GM18508 (cell line): ENCODE measurements at regions not wholly inside any gene's neighbourhood (a gene's known extent, or its start where the extent isn't known, plus 50 kb on each side); places are given as distances from the start of the nearest gene placed in this dataset.

Source experiments
- ATAC-seq: cut with Tn5 transposase; IDR thresholded peaks from one replicate; pipeline ENCODE4 v1.9.1; 2021; ENCODE audit warnings: moderate number of reproducible peaks; ENCODE audit not compliant: insufficient read depth, unreplicated experiment

DNA sequence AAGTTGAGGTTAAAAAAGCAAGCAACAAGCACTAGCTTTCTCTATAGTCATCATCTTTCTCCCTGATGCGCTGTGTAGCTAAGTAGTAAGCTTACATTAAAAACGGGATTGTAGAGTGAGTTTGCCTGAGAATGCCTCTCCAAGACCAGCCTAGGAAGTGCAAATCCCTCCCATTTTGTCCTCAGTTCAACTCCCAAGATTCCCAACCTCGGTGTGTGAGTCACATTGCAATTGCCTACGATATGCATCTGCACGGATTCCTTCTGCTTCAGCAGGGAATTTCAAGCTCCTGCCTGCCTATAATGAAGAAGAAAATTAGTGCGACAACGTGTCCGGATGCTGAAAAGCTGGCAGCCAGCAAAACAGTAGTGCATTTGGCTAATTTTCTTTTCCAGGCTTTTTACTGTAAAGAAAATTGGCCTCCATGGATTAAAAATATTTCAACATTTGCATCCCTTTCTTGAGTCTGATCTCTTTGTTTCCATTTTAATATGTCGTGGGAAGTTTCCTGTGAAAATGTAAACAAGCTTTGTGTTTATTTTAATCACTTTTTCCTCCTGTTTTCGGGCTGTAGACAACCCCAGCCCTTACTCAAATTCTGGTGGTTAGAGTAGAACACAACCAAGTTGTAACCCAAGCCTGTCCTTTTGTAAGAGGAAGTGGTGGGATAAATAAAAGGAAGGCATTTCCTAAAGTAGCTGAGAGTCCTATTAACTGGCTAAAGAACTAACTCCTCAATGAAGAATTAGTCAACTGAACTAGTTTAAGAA, 58.4 kb upstream of the TET2 start:
- no peak for ATAC-seq

DNA sequence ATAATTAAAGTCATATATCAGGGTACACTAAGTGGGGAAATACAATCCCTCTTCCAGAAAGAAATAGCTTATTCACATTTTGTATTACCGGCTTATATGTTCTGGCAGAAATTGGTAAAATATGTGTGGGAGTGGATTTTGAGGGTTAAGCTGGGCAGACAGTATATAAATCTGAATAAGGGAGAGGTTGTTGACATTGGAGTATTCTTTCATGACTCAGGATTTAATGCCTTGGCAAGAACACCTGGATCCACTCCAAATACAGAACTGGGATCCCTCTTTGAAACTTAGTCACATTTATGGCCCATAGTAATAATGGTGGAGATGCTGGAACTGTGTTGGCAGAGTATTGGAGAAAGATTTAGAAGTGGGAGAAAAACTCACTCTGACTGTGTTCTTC, 54.3 kb upstream of the TET2 start:
- ATAC-seq = no peak

DNA sequence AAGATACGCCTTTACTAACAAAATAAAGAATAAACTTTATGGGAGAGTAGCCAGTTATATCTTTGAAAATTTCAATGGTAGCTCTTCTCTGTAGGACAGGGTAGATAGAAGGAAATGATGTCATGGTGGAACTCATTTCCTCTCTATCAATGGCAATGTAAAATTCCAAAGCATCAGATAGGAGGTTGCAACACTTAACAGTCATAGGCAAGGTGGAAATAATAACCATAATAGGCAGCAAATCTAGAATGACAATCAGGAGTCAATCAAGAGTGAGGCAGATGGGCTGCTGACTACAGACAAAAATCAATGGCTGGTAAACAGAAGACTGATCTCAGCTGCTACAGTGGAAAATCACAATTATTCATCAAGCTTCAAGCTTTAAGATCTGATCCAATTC, 53.9 kb upstream of the TET2 start:
- ATAC-seq = no peak

DNA sequence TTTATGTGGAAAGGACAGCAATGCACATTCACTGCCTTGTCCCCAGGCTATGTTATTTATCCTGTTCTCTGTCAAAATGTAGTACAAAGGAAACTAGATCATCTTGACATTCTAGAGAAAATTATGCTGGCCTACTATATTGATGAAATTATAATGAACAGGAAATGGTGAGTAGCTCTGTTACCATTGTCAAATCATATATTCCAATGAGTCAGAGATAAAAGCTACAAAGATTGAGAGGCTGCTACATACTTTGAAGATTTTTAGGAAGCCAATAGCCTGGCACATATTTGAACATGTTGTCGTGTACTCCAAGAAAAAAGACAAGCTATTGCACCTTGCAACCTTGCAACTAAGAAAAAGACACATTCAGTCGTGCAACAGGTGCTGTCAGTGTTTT, 52.7 kb upstream of the TET2 start:
- no peak for ATAC-seq
